D721Med (cell line): ENCODE measurements at regions not wholly inside any gene's neighbourhood (a gene's known extent, or its start where the extent isn't known, plus 50 kb on each side); places are given as distances from the start of the nearest gene placed in this dataset.

Experiments used
- DNase-seq: peaks from one replicate; pipeline ENCODE4 v3.0.0; 2011; ENCODE audit warnings: low spot score; ENCODE audit not compliant: insufficient read length
- FAIRE-seq: peaks from 2 replicates; lab custom pipeline; 2011; peaks lifted over from hg19 to GRCh38; lab: Jason Lieb, UNC
- TF ChIP-seq, protein P1 (sequence below): IDR thresholded peaks from 2 replicates; pipeline ENCODE4 v1.5.1; 2012; ENCODE audit warnings: mild to moderate bottlenecking, control low read depth; ENCODE audit not compliant: insufficient read depth; ENCODE audit errors: missing control alignments

DNA sequence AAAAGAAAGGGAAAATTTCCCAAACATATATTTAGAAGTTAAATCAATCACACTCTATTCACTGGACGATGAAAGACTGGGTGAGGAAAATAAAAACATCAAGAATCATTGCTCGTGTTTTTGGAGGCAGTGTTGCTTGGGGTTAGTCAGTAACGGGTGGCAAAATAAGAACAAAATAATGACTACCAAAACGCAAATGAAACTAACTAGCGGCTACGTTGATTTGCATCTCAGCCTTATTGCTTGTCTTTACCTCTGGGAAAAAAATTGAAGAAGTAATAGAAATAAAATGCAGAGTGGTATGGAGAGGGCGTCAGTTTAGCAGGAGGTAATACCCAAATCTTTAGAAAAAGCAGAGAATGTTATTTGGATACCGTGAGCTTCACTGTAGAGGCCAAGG, 86.4 kb upstream of the SORBS2 start:
- DNase-seq (no peak), FAIRE-seq (no peak)
- TF ChIP-seq, protein P1, sequence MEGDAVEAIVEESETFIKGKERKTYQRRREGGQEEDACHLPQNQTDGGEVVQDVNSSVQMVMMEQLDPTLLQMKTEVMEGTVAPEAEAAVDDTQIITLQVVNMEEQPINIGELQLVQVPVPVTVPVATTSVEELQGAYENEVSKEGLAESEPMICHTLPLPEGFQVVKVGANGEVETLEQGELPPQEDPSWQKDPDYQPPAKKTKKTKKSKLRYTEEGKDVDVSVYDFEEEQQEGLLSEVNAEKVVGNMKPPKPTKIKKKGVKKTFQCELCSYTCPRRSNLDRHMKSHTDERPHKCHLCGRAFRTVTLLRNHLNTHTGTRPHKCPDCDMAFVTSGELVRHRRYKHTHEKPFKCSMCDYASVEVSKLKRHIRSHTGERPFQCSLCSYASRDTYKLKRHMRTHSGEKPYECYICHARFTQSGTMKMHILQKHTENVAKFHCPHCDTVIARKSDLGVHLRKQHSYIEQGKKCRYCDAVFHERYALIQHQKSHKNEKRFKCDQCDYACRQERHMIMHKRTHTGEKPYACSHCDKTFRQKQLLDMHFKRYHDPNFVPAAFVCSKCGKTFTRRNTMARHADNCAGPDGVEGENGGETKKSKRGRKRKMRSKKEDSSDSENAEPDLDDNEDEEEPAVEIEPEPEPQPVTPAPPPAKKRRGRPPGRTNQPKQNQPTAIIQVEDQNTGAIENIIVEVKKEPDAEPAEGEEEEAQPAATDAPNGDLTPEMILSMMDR = no peak

GRCh38 chr4:185899833-185900232, 87.8 kb upstream of the SORBS2 start:
- no peak for FAIRE-seq
- DNase-seq = no peak
- TF ChIP-seq, protein P1 = no peak

GRCh38 chr4:185902654-185903053, 90.7 kb upstream of the SORBS2 start:
- TF ChIP-seq, protein P1 = no peak
- FAIRE-seq (no peak), DNase-seq (no peak)

DNA sequence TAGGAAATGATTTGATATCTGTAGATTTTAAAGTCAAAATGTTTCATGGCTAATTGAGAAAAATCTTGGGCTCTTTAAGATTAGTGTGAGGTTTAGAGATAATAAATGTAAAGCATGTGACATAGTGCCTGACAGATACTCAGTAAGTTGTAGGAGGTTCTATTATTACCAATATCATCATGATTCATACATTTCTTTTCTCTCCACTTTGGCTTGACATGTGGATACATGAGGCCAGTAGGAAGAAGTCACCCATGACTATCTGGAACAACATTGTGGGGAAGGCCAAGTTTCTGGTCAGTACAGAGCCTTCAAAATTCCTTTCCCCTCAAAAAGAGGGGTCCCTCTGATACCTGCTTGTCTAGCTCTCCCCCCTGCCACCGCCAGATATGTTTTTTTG, 91.2 kb upstream of the SORBS2 start:
- DNase-seq = no peak
- TF ChIP-seq, protein P1 = no peak
- no peak for FAIRE-seq

DNA sequence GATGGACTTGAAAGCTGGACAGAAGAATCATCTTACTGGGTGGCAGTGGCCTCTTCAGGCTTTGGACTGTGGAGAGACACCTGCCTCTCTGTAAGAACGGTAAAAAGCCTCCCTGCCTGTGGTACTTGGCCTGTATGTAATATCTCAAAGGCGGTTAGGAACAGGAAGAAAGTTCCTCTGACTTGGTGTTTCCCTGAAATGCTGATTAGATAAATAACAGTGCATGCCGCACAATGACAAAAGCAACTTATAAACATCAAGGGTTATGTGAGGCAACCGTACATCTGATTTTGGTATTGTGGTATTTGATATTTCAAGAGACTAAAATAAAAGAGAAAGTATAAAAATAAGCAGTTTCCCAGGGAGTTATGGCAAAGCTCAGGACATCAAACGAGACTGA, 92.4 kb upstream of the SORBS2 start:
- FAIRE-seq (no peak), DNase-seq (no peak)
- TF ChIP-seq, protein P1 = no peak

DNA sequence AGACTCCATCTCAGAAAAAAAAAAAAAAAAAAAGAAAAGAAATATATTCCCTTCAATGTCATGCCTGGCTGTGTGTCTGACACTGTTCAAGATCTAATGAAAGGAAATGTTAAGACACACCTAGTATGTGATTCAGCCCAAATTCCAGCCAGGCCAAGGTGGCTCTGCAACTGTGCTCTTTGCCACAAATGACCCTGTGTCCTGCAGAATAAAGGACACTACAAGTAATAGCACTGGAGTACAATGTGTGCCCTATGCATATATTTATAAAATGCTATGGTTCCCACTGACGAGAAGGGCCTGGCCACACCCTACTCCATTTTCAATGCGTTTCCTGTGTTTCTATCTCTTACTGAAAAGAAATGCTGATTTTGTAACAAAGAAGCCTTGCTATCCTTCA, 98.0 kb upstream of the SORBS2 start:
- FAIRE-seq = no peak
- TF ChIP-seq, protein P1 = no peak
- DNase-seq = no peak

DNA sequence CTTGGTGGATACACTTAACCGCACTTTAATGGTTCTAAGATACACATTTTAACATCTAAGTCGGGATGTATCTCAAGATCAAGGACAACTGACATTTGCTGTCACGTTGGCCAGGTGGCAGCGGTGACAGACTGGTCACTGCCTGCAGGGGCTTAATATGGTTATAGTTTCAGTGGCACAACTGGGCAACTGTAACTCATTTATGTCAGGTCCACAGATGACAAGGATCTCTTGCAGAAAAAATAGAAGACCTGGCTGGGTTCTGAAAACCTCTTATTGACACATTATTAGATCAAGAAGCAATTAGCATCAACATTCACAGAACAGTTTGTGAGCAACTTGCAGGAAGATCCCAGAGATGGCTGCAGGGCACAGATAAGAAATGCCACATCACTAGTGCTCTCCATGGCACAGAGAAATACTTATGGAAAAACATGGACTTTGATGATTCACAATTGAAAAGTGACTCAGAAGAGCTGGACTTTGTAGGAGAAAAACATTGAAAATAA, 99.6 kb upstream of the SORBS2 start:
- DNase-seq (no peak), FAIRE-seq (no peak)
- TF ChIP-seq, protein P1 = no peak
